SK-N-SH (cell line): ENCODE measurements at regions not wholly inside any gene's neighbourhood (a gene's known extent, or its start where the extent isn't known, plus 50 kb on each side); places are given as distances from the start of the nearest gene placed in this dataset.

Source experiments
- CTCF ChIA-PET: fragments of 300-600, 350-600 bp; formaldehyde crosslinking; extraction: SDS; loops from one replicate; lab custom pipeline; 2021; lab: Yijun Ruan, JAX
- POLR2A ChIA-PET: fragments of 350-600 bp; sonication (Branson Sonifier 250); formaldehyde crosslinking; extraction: SDS; loops from one replicate; lab custom pipeline; 2020; ENCODE audit warnings: antibody characterized with exemption, inconsistent platforms; lab: Yijun Ruan, JAX
- DNase-seq: peaks from one replicate; pipeline ENCODE4 v3.0.0; 2012
- H2AFZ ChIP-seq: fragments of 200-600 bp; sonication (generic); 2 replicates; pipeline ENCODE4 v1.8.1; 2016; ENCODE audit warnings: antibody characterized with exemption, mild to moderate bottlenecking, low read depth
- H3F3A ChIP-seq: fragments of 200-600 bp; sonication (generic); replicated peaks from 2 replicates; pipeline ENCODE3; 2016; ENCODE audit warnings: antibody characterized with exemption, mild to moderate bottlenecking; ENCODE audit not compliant: insufficient read depth
- H3K27ac ChIP-seq, 2 experiments: fragments of 200-500 bp in 1 of 2; fragments of 200-600 bp in 1 of 2; sonication (Bioruptor generic) in 1 of 2; sonication (generic), shearing (Covaris generic) in 1 of 2; 2 replicates each; pipeline versions ENCODE4 v1.5.1 to v1.6.1; 2014 to 2016; ENCODE audit warnings: low read depth in 2 of 2, inconsistent platforms in 1 of 2, low read length in 1 of 2, mild to moderate bottlenecking in 1 of 2, mixed read lengths in 1 of 2
- H3K27me3 ChIP-seq: fragments of 200-600 bp; sonication (generic), shearing (Covaris generic); 2 replicates; pipeline ENCODE4 v1.6.1; 2016; ENCODE audit warnings: mixed run types; ENCODE audit not compliant: insufficient read depth
- H3K36me3 ChIP-seq, 2 experiments: fragments of 200-500 bp in 1 of 2; fragments of 200-600 bp in 1 of 2; sonication (Bioruptor generic) in 1 of 2; sonication (generic) in 1 of 2; replicated peaks in 1 of 2; 2 replicates each; pipeline versions ENCODE3 to v1.5.1; 2014 to 2016; ENCODE audit warnings: low read length in 1 of 2, mild to moderate bottlenecking in 1 of 2; ENCODE audit not compliant: insufficient read depth in 2 of 2, control insufficient read depth in 1 of 2
- H3K4me1 ChIP-seq, 2 experiments: fragments of 200-500 bp in 1 of 2; fragments of 200-600 bp in 1 of 2; sonication (Bioruptor generic) in 1 of 2; sonication (generic), shearing (Covaris generic) in 1 of 2; 2 replicates each; pipeline versions ENCODE4 v1.5.1 to v1.6.1; 2014 to 2016; ENCODE audit warnings: low read depth in 1 of 2, low read length in 1 of 2, mixed run types in 1 of 2; ENCODE audit not compliant: insufficient read depth in 2 of 2, control insufficient read depth in 1 of 2
- H3K4me2 ChIP-seq: fragments of 200-600 bp; sonication (generic), shearing (Covaris generic); 2 replicates; pipeline ENCODE4 v1.6.1; 2017; ENCODE audit warnings: mixed run types
- H3K4me3 ChIP-seq, 2 experiments: fragments of 200-500 bp in 1 of 2; fragments of 200-600 bp in 1 of 2; sonication (Bioruptor generic) in 1 of 2; sonication (generic), shearing (Covaris generic) in 1 of 2; 2 replicates each; pipeline versions ENCODE4 v1.5.1 to v1.8.1; 2014 to 2016; ENCODE audit warnings: low read depth in 2 of 2, inconsistent platforms in 1 of 2, low read length in 1 of 2, mild to moderate bottlenecking in 1 of 2, mixed read lengths in 1 of 2, moderate library complexity in 1 of 2
- H3K79me2 ChIP-seq: fragments of 200-600 bp; sonication (generic); 2 replicates; pipeline ENCODE4 v1.8.1; 2017; ENCODE audit warnings: mild to moderate bottlenecking; ENCODE audit not compliant: insufficient read depth
- H3K9ac ChIP-seq: fragments of 200-600 bp; sonication (generic); 2 replicates; pipeline ENCODE4 v1.6.1; 2017; ENCODE audit warnings: mixed run types
- H3K9me2 ChIP-seq: fragments of 200-600 bp; sonication (generic); 2 replicates; pipeline ENCODE4 v1.6.1; 2017; ENCODE audit warnings: mixed run types
- H3K9me3 ChIP-seq: fragments of 200-600 bp; sonication (generic); 2 replicates; pipeline ENCODE4 v1.6.1; 2017; ENCODE audit warnings: mixed run types, mild to moderate bottlenecking, moderate library complexity
- H4K20me1 ChIP-seq: fragments of 200-600 bp; sonication (generic); 2 replicates; pipeline ENCODE4 v1.6.1; 2017; ENCODE audit warnings: mild to moderate bottlenecking, mixed run types; ENCODE audit not compliant: insufficient read depth
- FOXJ3 ChIP-seq: sonication (generic); formaldehyde crosslinking; IDR thresholded peaks from 2 replicates; pipeline ENCODE4 v1.5.1; 2020; ENCODE audit warnings: mild to moderate bottlenecking, missing genetic modification reagents
- MEF2A ChIP-seq: IDR thresholded peaks from 2 replicates; pipeline ENCODE4 v1.4.0; 2012; ENCODE audit warnings: low read depth, borderline replicate concordance
- MXI1 ChIP-seq: IDR thresholded peaks from 2 replicates; pipeline ENCODE4 v1.6.1; 2012; ENCODE audit warnings: mild to moderate bottlenecking, low read depth, low read length, improper control_type of control experiment
- RFX5 ChIP-seq: IDR thresholded peaks from 2 replicates; pipeline ENCODE4 v1.6.1; 2012; ENCODE audit warnings: mild to moderate bottlenecking, improper control_type of control experiment, low read length
- TCF12 ChIP-seq: IDR thresholded peaks from 2 replicates; pipeline ENCODE4 v1.4.0; 2012
- YY1 ChIP-seq: IDR thresholded peaks from 2 replicates; pipeline ENCODE4 v1.4.0; 2012; ENCODE audit warnings: low read depth, mild to moderate bottlenecking
- WGBS: methylation state at CpG from one replicate; pipeline ENCODE4 v1.1.6; 2017; ENCODE audit warnings: low lambda C conversion rate; 5-methylcytosine and 5-hydroxymethylcytosine counted together
- TF ChIP-seq, protein P1 (sequence below): IDR thresholded peaks from 2 replicates; pipeline ENCODE4 v1.6.1; 2012; ENCODE audit warnings: mild to moderate bottlenecking, low read depth, low read length, moderate library complexity

DNA sequence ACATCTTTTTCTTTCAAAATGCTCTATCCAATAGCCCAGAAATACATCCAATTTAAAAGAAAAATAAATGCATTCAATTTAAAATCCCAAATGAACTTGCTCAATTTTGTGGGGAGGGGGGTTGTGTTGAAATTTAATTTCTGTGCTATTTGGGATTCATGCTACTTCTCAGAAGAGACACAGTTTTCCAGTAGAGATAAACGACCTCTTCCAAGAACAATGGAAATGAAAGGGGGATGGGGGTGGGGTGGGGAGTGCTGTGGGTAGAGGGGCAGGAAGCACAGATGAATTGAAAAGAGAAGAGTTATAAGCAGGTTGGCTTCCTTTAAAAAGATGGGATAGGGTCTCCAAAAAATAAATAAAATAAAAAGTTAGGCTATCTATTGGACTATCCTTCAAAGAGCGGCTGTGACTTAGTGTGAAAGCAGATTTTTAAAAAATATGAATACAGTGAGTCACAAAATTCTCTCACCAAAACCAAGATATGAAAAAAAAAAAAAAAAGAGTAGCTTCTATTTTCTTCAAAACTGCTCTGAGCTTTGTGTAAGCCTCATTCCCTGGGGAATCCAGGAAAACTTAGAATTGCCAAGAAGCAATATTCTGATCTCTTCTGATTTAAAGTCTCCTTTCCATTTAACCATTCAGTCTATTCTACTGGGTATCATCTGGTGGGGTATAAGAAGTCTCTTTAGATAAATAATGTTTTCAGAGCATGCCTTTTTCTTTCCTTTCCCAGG is 324.3 kb downstream of the PTTG2 start:
- TF ChIP-seq MXI1 (no peak), TCF12 (no peak)
- POLR2A ChIA-PET = no interaction called here

DNA sequence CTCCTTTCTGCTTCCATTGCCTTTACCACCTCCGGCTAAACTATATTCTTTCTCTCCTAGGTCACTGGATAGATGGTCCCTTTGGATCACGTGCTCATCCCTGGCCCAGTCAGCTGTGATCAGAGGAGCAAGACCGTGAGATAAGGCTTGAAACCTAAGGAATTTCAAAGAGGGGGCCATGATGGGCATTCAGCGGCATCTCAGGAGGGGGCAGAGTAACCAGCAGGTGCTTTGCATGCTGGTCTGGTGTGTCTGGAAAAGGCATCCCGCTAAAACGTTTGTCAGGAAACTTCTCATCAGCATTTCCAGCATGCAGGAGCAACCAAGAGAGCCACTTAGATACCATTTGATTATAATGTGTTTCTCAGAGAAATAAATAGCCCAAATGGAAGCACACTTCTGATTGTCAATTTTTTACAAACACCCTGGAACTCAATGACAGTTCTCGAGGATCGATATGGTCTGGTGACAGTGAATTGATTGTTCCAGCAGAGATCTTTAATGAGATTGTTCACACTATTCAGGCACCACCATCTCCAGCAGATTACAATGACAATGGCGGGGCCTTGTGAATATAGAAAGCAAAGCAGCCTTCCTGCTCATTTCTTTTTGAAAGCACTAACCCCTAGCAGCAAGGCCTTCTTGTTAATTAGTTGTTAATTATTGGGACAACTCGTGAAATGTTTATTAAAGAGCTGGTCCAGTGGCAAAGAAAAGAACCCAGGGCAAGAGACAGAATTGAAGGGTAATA is 327.1 kb downstream of the PTTG2 start:
- no peaks in the 10 kb centered on the region for H3K27me3 ChIP-seq
- POLR2A ChIA-PET = no interaction called here

More for the DNA sequence above, 324.3 kb downstream of the PTTG2 start:
- no peaks in the 10 kb centered on the region for H3K36me3 ChIP-seq
- no peaks in the 10 kb centered on the region for H3K9me3 ChIP-seq
- H3K4me2 ChIP-seq = no peak overlapping the region
- 54% methylated on average over 2 of the region's 2 CpGs for WGBS
- no peaks in the 10 kb centered on the region for H3K9me2 ChIP-seq
- DNase-seq = no peak
- H3K4me1 ChIP-seq = no peaks in the 10 kb centered on the region
- no peaks in the 10 kb centered on the region for H3K79me2 ChIP-seq
- no peak overlapping the region for H3K9ac ChIP-seq
- no peak overlapping the region for H2AFZ ChIP-seq
- H3F3A ChIP-seq = no peaks in the 10 kb centered on the region
- CTCF ChIA-PET = interaction anchor here (1.3 kb wide), 1 partner anchor 23 kb away, joined by 3 read pairs; no protein-coding TSS in a partner anchor
- no peaks in the 10 kb centered on the region for H4K20me1 ChIP-seq
- no peak overlapping the region for H3K27ac ChIP-seq
- H3K27me3 ChIP-seq = no peaks in the 10 kb centered on the region
- H3K4me3 ChIP-seq = no peak overlapping the region

More for the DNA sequence above, 327.1 kb downstream of the PTTG2 start:
- no peaks in the 10 kb centered on the region for H3K9me2 ChIP-seq
- no peak for DNase-seq
- CTCF ChIA-PET = no interaction called here
- no peak for TF ChIP-seq FOXJ3 (CRISPR knock-in tag)
- TF ChIP-seq, protein P1, sequence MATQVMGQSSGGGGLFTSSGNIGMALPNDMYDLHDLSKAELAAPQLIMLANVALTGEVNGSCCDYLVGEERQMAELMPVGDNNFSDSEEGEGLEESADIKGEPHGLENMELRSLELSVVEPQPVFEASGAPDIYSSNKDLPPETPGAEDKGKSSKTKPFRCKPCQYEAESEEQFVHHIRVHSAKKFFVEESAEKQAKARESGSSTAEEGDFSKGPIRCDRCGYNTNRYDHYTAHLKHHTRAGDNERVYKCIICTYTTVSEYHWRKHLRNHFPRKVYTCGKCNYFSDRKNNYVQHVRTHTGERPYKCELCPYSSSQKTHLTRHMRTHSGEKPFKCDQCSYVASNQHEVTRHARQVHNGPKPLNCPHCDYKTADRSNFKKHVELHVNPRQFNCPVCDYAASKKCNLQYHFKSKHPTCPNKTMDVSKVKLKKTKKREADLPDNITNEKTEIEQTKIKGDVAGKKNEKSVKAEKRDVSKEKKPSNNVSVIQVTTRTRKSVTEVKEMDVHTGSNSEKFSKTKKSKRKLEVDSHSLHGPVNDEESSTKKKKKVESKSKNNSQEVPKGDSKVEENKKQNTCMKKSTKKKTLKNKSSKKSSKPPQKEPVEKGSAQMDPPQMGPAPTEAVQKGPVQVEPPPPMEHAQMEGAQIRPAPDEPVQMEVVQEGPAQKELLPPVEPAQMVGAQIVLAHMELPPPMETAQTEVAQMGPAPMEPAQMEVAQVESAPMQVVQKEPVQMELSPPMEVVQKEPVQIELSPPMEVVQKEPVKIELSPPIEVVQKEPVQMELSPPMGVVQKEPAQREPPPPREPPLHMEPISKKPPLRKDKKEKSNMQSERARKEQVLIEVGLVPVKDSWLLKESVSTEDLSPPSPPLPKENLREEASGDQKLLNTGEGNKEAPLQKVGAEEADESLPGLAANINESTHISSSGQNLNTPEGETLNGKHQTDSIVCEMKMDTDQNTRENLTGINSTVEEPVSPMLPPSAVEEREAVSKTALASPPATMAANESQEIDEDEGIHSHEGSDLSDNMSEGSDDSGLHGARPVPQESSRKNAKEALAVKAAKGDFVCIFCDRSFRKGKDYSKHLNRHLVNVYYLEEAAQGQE = no peak
- no peak for TF ChIP-seq MEF2A
- TF ChIP-seq YY1 = no peak
- no peak for TF ChIP-seq RFX5
- no peaks in the 10 kb centered on the region for H4K20me1 ChIP-seq
- H3F3A ChIP-seq = peaks cover 6% of the 10 kb centered on the region
- no peak overlapping the region for H3K4me3 ChIP-seq
- 55% methylated on average over 8 of the region's 10 CpGs for WGBS
- H3K4me1 ChIP-seq = peaks cover 0 to 4% of the 10 kb centered on the region in 2 experiments; a peak in 1 of 4 replicates
- no peak overlapping the region for H3K9ac ChIP-seq
- no peaks in the 10 kb centered on the region for H3K36me3 ChIP-seq
- H3K27ac ChIP-seq = no peak overlapping the region
- no peak overlapping the region for H2AFZ ChIP-seq
- no peak overlapping the region for H3K4me2 ChIP-seq
- no peaks in the 10 kb centered on the region for H3K9me3 ChIP-seq
- H3K79me2 ChIP-seq = no peaks in the 10 kb centered on the region
